HG02884 (cell line): ENCODE measurements at regions not wholly inside any gene's neighbourhood (a gene's known extent, or its start where the extent isn't known, plus 50 kb on each side); places are given as distances from the start of the nearest gene placed in this dataset.

Experiments
- ATAC-seq: cut with Tn5 transposase; IDR thresholded peaks from one replicate; pipeline ENCODE4 v1.9.1; 2021; ENCODE audit warnings: mild to moderate bottlenecking, moderate library complexity; ENCODE audit not compliant: unreplicated experiment

DNA sequence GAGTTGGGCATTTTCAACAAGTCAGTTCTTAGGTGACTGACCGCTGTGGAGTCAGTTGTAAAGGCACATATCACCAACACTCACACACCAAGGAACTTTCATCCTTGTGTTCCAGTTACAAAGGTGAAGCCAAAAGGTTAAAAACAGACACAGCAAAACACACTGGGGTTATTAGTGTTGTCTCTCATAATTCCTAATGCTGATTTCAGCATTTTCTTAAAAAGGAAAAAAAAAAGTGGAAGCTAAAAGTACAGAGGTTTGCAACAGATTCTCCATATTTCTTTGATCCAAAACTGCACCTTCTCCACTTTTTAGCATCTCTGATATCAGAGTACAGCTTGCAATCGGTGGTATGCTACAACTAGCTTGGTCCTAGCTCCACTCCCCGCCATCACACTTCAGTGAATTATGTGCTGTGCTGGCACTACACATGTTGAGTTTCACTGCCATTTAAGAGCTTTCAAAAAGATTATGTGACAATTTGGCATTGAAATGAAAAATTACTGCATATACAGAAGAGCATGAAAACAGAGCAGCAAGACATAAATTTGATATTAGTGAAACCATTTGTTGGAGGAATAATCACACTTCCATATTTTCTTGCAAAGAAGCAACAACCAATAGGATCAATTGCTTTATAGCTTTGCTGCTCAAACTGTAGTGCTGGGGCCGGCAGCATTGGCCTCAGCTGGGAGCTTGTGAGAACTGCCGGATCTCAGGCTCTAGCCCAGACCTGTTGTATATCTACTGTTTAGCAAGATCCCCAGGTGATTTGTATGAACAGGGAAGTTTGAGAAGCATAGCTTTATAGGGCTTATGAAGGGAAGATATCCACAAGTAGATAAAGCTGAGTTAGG, 62.3 kb upstream of the DAPL1 start:
- no peak for ATAC-seq

DNA sequence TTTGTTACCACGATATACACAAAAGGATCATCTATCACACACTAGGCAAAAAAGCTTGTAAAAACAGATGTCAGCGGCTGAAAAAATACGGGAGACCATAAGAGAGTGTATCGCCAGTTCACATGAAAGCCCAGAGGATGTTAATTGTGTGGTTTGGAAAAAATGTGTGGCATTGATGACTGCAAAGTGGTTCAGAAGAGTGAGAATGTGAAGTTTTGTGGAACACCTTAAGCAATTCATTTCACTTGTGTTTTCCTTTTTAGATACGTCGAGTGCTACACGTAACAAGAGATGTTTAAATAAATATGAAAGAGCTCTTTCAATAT, 61.7 kb upstream of the DAPL1 start:
- no peak for ATAC-seq

GRCh38 chr2:158734442-158734841, 60.7 kb upstream of the DAPL1 start:
- ATAC-seq: no peak

DNA sequence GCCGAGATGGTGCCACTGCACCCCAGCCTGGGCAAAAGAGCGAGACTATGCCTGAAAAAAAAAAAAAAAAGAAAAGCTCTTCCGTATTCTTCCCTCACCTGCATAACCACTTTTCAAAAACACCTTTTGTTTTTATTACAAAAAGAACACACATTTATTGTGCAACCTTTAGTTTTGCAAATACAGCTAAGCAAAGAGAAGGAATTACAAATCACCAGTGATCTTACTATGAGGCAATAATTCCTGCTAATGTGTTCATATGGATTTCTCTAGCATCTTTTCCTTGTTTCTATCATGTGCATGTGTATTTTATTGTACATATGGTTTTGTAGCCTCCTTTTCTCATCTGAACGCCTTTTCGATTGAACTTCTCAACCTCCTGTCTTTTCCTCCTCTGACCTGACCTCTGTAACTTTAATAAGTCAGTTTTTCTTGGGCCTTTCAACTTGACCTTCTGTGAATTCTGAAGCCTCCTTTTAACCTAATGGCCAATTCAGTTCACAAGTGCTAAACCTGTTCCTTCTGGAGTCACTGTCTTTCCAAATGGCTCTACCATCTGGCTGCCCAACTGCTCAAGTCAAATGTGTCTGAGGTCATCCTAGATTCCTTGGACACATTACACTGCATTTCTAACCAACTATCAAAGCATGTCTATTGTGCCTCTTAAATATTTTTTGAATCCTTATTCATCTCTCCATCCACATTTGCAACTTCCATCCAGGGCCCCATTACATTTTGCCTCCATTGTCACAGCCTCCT, 59.1 kb upstream of the DAPL1 start:
- no peak for ATAC-seq

DNA sequence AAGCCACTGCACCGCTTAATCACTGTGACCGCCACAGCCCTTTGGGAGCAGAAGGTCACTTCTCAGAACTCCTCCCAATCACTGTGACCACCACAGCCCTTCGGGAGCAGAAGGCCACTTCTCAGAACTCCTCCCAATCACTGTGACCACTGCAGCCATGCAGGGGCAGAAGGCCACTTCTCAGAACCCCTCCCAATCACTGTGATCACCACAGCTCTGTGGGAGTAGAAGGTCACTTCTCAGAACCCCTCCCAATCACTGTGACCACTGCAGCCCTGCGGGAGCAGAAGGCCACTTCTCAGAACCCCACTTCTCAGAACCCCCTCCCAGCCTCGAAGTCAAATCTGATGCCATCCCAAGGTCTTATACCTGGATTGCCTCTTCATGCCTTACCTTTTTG, 56.8 kb upstream of the DAPL1 start:
- no peak for ATAC-seq

DNA sequence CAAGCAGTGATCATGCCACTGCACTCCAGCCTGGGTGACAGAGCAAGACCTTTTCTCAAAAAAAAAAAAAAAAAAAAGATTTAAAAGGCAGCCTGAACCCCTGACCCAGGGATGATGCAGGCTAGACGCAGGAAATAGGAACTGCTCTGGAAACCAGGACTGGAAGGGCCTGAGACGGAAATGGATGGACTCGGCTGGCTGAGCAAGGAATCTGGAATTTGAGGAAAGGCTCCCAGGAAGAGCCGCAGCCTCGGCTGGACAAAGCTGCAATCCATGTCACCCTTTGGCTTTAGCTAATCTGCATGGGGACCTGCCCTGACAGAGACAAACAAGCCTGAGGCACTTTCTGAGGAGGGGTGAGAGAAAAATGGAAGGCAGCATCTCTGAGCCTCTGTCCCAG, 55.0 kb upstream of the DAPL1 start:
- ATAC-seq: no peak

DNA sequence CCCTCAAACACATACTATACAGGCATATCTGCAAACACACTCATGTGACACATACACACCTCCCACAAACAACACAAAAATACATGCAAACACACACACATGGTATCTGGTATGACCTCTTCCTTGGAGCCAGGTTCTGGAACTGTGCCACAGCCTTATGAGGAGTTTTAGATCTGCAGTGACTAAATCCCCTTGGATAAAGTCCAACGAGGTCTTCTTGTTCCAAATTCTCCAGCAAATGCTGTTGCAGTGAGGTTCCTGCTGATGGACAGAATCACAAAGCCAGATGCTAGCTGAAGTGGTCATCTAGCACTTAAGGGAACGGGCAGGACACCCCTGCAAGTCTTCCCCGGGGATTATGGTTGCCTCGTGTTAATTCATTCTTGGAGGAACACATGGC, 54.5 kb upstream of the DAPL1 start:
- ATAC-seq: no peak

GRCh38 chr2:158741625-158742024, 53.5 kb upstream of the DAPL1 start:
- ATAC-seq: no peak

DNA sequence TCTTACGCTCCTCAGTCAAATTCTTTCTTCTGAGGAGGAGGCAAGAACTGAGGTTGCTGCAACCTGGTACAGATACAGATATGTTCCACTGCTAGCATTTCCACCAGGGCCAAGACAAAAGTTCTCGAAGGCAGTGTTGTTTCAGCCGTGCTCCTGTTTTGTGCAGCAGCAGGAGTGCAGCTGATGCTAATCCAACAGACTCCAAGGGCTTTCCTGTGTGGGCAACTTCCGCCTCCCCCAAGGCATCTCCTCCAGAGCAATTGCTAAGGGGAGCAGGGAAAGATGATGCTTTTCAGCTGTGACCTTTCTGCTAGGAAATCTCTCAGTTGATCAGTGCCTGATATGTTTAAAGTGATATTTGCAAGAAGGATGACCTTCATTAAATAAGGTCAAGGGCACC, 52.6 kb upstream of the DAPL1 start:
- ATAC-seq: no peak

DNA sequence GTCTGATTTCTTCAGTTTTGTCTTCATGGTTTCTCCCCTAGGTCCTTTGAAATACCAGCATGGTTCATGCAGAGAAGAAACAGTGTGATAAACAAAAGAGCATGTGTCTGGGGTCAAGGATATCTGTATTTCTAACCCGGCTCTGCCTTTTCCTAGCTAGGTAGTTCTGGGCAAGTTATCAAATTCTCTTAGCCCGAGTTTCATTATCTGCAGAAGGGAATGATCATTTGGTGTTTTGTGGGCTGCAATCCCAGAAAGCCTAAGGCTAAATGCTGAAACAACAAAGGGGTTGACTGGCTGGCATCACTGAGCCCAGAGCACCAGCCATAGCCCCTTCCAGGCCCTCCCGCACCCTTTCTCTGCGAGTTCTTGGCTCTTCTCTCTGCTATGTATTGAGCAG, 51.7 kb upstream of the DAPL1 start:
- no peak for ATAC-seq

DNA sequence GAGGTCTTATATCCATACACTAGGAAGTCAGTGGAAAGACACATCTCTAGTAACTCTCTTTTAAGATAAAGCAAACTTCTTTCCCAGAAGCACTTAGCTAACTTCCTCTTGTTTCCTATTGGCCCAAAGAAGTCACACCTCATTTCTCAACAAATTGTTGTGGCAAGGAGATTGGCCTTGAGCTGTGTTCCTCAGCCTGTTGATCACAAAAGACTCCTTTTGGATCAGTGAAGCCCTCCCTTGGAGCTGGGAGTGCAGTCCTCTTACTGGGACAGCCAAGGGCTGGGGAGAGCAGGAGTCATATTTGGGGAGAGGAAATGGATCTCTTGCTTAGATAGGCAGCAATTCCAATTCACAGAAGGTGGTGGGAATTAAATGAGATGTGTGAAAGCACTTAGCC, 51.2 kb upstream of the DAPL1 start:
- ATAC-seq: no peak

DNA sequence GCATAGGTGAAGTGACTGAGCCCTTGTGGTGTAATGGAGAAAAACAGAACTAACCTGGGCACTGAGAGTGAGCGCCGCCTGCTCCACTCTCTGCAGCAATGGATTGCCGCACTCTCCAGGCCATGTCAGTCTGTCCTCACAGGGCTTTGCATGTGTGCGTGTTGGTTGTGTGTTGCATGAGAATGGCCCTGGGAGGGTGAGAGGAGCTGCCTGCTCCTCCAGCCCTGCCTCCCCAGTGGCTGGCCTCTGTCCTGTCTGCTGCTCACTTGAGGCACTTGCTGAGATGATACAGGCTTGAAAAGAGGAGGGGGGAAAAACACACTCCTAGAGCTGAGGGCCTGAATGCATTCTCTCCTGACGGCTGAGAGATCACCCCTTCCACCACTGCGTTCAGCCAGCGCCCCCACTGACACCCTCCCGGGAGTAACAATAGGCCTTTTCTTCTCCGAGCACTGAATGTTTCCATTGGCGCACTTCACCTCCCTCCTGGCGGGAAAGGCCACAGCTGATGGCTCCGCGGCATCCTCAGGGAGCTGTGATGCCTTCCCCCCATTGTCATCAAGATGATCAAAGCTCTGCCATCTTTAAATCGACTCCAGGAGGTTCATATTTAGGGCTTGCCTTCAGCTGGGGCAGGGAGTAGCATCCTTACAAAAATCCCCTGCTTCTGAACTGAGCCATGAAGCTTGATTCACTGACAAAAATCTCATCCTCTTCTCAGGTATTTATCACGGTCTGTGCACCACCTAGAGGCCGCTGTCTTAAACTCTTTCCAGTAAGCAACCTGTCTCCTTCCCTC, 49.9 kb upstream of the DAPL1 start:
- ATAC-seq: peak; percentile 86
